ENCODE measurements at regions not wholly inside any gene's neighbourhood (a gene's known extent, or its start where the extent isn't known, plus 50 kb on each side); places are given as distances from the start of the nearest gene placed in this dataset.

GRCh38 chr2:22902662-22903165, 482.3 kb upstream of the KLHL29 start:
- Histone ChIP-seq H3K4me3 (no peak overlapping the region), H3K27ac (no peak overlapping the region)

- Histone ChIP-seq H3K4me3 (no peak overlapping the region), H3K27ac (no peak overlapping the region)
Observed at GRCh38 chr2:22903616-22904015, 481.4 kb upstream of the KLHL29 start.

GRCh38 chr2:22904126-22904684, 480.8 kb upstream of the KLHL29 start:
- H3K4me3 ChIP-seq: no peak overlapping the region
- no peak overlapping the region for H3K27ac ChIP-seq

- no peak overlapping the region for H3K4me3 ChIP-seq
Observed at GRCh38 chr2:22907330-22907729, 477.6 kb upstream of the KLHL29 start.

GRCh38 chr2:22912398-22912797, 472.6 kb upstream of the KLHL29 start:
- no peak overlapping the region for H3K4me3 ChIP-seq

More at GRCh38 chr2:22907330-22907729, 477.6 kb upstream of the KLHL29 start:
- no peak overlapping the region for H3K27ac ChIP-seq

GRCh38 chr2:22929998-22930397, 455.0 kb upstream of the KLHL29 start:
- Histone ChIP-seq H3K4me3 (no peak overlapping the region), H3K27ac (no peak overlapping the region)

More at GRCh38 chr2:22912398-22912797, 472.6 kb upstream of the KLHL29 start:
- H3K27ac ChIP-seq: no peak overlapping the region

GRCh38 chr2:22930781-22931180, 454.2 kb upstream of the KLHL29 start:
- H3K4me3 ChIP-seq: no peak overlapping the region
- H3K27ac ChIP-seq: no peak overlapping the region

GRCh38 chr2:22932288-22932687, 452.7 kb upstream of the KLHL29 start:
- H3K27ac ChIP-seq: no peak overlapping the region
- no peak overlapping the region for H3K4me3 ChIP-seq

GRCh38 chr2:22934747-22935146, 450.2 kb upstream of the KLHL29 start:
- H3K27ac ChIP-seq: no peak overlapping the region

GRCh38 chr2:22942441-22942840, 442.5 kb upstream of the KLHL29 start:
- Histone ChIP-seq H3K27ac (no peak overlapping the region), H3K4me3 (no peak overlapping the region)

More at GRCh38 chr2:22934747-22935146, 450.2 kb upstream of the KLHL29 start:
- no peak overlapping the region for H3K4me3 ChIP-seq

- Histone ChIP-seq H3K4me3 (no peak overlapping the region), H3K27ac (no peak overlapping the region)
Observed at GRCh38 chr2:22944143-22944542, 440.8 kb upstream of the KLHL29 start.

GRCh38 chr2:22946553-22946952, 438.4 kb upstream of the KLHL29 start:
- H3K27ac ChIP-seq: no peak overlapping the region
- no peak overlapping the region for H3K4me3 ChIP-seq

- no peak overlapping the region for H3K27ac ChIP-seq
- no peak overlapping the region for H3K4me3 ChIP-seq
Observed at GRCh38 chr2:22947741-22948140, 437.2 kb upstream of the KLHL29 start.

GRCh38 chr2:22950431-22950830, 434.5 kb upstream of the KLHL29 start:
- Histone ChIP-seq H3K27ac (no peak overlapping the region), H3K4me3 (no peak overlapping the region)

GRCh38 chr2:22952656-22953225, 432.2 kb upstream of the KLHL29 start:
- Histone ChIP-seq H3K27ac (no peak overlapping the region), H3K4me3 (no peak overlapping the region)

- Histone ChIP-seq H3K4me3 (no peak overlapping the region), H3K27ac (no peak overlapping the region)
Observed at GRCh38 chr2:22957446-22957845, 427.5 kb upstream of the KLHL29 start.

- Histone ChIP-seq H3K4me3 (no peak overlapping the region), H3K27ac (no peak overlapping the region)
Observed at GRCh38 chr2:22958308-22958707, 426.7 kb upstream of the KLHL29 start.

- no peak overlapping the region for H3K27ac ChIP-seq
- H3K4me3 ChIP-seq: no peak overlapping the region
Observed at GRCh38 chr2:22967756-22968155, 417.2 kb upstream of the KLHL29 start.

GRCh38 chr2:22970284-22970975, 414.5 kb upstream of the KLHL29 start:
- no peak overlapping the region for H3K4me3 ChIP-seq
- H3K27ac ChIP-seq: no peak overlapping the region

- no peak overlapping the region for H3K27ac ChIP-seq
- no peak overlapping the region for H3K4me3 ChIP-seq
Observed at GRCh38 chr2:22970991-22971390, 414.0 kb upstream of the KLHL29 start.

- Histone ChIP-seq H3K4me3 (no peak overlapping the region), H3K27ac (no peak overlapping the region)
Observed at GRCh38 chr2:22981785-22982184, 403.2 kb upstream of the KLHL29 start.

Measured in skin epidermis (tissue), 12 donors.